GM10266 (cell line): ENCODE measurements at regions not wholly inside any gene's neighbourhood (a gene's known extent, or its start where the extent isn't known, plus 50 kb on each side); places are given as distances from the start of the nearest gene placed in this dataset.

Experiments
- DNase-seq: peaks from one replicate; pipeline ENCODE4 v3.0.0; 2012; ENCODE audit errors: extremely low spot score
- CTCF ChIP-seq: IDR thresholded peaks from 2 replicates; pipeline ENCODE4 v1.5.1; 2012; ENCODE audit warnings: mild to moderate bottlenecking, low read depth; ENCODE audit not compliant: control insufficient read depth, insufficient read depth; ENCODE audit errors: missing control alignments

GRCh38 chr7:91661727-91662126 is 218.8 kb downstream of the MTERF1 start:
- TF ChIP-seq CTCF: no peak
- DNase-seq: no peak

GRCh38 chr7:91668217-91668616 is 212.3 kb downstream of the MTERF1 start:
- DNase-seq: no peak
- no peak for TF ChIP-seq CTCF

- no peak for TF ChIP-seq CTCF
- no peak for DNase-seq
Measured at GRCh38 chr7:91671245-91671644, 209.3 kb downstream of the MTERF1 start.

GRCh38 chr7:91674470-91674869 is 206.0 kb downstream of the MTERF1 start:
- no peak for DNase-seq
- no peak for TF ChIP-seq CTCF

GRCh38 chr7:91681718-91682117 is 198.8 kb downstream of the MTERF1 start:
- no peak for DNase-seq
- no peak for TF ChIP-seq CTCF

GRCh38 chr7:91683823-91684222 is 196.7 kb downstream of the MTERF1 start:
- no peak for DNase-seq
- no peak for TF ChIP-seq CTCF

GRCh38 chr7:91685544-91685943 is 195.0 kb downstream of the MTERF1 start:
- no peak for DNase-seq
- TF ChIP-seq CTCF: no peak
